ENCODE measurements at regions not wholly inside any gene's neighbourhood (a gene's known extent, or its start where the extent isn't known, plus 50 kb on each side); places are given as distances from the start of the nearest gene placed in this dataset.
A peak's percentile ranks its signal among the peaks of the same experiment; 100 is the strongest.

DNA sequence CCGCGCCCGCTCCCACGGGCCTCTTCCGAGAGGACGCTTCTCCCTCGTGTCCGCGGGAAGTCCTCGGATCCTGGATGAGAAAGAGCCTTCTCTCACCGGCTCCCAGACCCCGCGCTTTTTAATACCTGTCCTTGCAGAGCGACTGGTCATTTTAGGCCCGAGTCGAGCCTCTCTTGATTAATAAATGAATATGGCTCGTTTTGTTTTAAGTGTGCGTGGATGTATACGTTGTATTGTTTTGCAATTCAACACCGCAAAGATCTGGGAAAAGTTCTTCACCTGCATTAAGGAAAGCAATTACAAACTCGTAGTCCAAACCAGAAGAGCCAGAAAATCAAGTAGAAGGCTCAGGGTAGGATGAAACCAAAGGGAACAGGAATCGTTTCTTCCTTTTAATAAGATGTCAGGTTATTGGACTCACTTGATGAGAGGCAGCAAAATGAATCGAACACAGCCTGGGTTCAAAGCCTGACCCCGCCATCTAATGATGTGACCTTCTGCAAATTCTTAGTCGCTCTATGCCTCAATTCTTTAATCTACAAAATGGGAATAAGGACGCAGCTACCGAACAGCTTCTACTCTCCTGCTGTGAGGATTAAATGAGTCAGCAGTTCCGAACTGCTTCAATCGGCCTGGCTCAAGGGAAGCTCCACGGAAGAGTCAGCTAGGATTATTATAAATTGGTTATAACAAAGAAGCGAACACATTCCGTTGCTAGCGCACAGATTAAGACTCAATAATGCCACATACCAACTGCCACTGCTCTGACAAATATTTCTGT lies 277.8 kb upstream of the NEBL start:
- H3K4me3 ChIP-seq (ENCODE audit: insufficient read depth, low read length) = no peak overlapping the region
- TF ChIP-seq, protein P1, sequence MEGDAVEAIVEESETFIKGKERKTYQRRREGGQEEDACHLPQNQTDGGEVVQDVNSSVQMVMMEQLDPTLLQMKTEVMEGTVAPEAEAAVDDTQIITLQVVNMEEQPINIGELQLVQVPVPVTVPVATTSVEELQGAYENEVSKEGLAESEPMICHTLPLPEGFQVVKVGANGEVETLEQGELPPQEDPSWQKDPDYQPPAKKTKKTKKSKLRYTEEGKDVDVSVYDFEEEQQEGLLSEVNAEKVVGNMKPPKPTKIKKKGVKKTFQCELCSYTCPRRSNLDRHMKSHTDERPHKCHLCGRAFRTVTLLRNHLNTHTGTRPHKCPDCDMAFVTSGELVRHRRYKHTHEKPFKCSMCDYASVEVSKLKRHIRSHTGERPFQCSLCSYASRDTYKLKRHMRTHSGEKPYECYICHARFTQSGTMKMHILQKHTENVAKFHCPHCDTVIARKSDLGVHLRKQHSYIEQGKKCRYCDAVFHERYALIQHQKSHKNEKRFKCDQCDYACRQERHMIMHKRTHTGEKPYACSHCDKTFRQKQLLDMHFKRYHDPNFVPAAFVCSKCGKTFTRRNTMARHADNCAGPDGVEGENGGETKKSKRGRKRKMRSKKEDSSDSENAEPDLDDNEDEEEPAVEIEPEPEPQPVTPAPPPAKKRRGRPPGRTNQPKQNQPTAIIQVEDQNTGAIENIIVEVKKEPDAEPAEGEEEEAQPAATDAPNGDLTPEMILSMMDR (IDR thresholded peaks at IDR 0.05; ENCODE audit: extremely low read depth, low read depth, low read length) = no peak
- DNase-seq (ENCODE audit: insufficient read length, low spot score, missing footprints) = no peak
- no peak overlapping the region for H3K27ac ChIP-seq (ENCODE audit: low read depth, low read length)
- no peaks in the 10 kb centered on the region for H3K79me2 ChIP-seq (ENCODE audit: insufficient read depth, low read length)
- no peaks in the 10 kb centered on the region for H3K4me1 ChIP-seq (ENCODE audit: insufficient read depth, low read length)
- no peaks in the 10 kb centered on the region for H4K20me1 ChIP-seq (ENCODE audit: insufficient read depth, low read length)
- no peaks in the 10 kb centered on the region for H3K36me3 ChIP-seq (ENCODE audit: insufficient read depth, low read length)
- H3K27me3 ChIP-seq (ENCODE audit: insufficient read depth, low read length) = peaks cover 23% of the 10 kb centered on the region
- H3K9me3 ChIP-seq (ENCODE audit: low read depth, low read length) = no peaks in the 10 kb centered on the region
- H2AFZ ChIP-seq (ENCODE audit: low read length) = no peak overlapping the region
- no peak overlapping the region for H3K4me2 ChIP-seq (ENCODE audit: insufficient read depth, low read length)

DNA sequence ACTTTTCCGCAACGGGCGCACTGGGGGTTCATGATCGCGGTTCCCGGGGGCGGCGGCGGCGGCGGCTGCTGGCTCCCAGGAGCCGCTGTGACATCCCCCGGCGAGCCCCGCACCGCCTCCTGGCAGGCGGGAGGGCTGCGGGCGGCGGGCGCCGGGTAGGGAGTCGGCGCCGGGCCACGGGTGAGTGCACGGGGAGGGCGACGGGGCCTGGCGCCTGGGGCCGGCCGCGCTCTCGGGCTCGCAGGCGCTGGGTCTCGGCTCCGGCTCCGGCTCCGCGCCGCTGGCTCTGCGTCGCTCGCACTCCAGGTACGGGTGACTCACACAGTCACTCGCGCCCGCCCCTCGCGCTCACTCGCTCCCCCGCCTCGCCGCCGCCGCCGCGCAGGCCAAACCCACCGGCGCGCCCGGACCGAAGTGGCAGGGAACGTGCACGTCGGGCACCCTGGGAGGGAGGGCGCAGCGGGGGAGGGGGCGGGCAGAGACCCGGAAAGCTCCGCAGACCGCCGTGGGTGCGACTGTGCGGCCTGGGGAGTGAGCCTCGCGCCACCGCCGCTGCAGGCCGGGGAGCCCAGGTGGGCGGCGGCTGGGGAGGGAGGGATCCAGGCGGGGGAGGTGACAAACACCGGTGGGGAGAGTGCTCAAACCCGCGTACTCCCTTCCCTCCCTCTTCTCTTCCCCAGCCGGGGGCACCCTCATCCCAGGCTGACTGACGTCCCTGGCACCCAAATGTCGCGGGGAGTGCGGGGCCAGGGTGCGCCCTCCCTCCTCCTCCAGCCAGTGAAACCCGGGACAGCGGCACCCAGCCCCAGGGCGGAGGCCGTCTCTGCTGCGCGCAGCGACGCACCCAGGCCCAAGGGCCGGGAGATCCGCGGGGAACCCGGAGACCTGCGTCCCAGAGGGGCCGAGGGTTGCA lies 276.9 kb upstream of the NEBL start:
- H3K27ac ChIP-seq (ENCODE audit: low read depth, low read length) = no peak overlapping the region
- no peak overlapping the region for H2AFZ ChIP-seq (ENCODE audit: low read length)
- TF ChIP-seq, protein P1 (IDR thresholded peaks at IDR 0.05; ENCODE audit: extremely low read depth, low read depth, low read length) = no peak
- peak; percentile 74 for DNase-seq (ENCODE audit: insufficient read length, low spot score, missing footprints)
- H3K27me3 ChIP-seq (ENCODE audit: insufficient read depth, low read length) = peaks cover 23% of the 10 kb centered on the region
- no peaks in the 10 kb centered on the region for H3K36me3 ChIP-seq (ENCODE audit: insufficient read depth, low read length)
- no peaks in the 10 kb centered on the region for H3K79me2 ChIP-seq (ENCODE audit: insufficient read depth, low read length)
- no peaks in the 10 kb centered on the region for H3K4me1 ChIP-seq (ENCODE audit: insufficient read depth, low read length)
- H3K9me3 ChIP-seq (ENCODE audit: low read depth, low read length) = no peaks in the 10 kb centered on the region
- H3K4me2 ChIP-seq (ENCODE audit: insufficient read depth, low read length) = peak overlapping the region; percentile 36
- no peaks in the 10 kb centered on the region for H4K20me1 ChIP-seq (ENCODE audit: insufficient read depth, low read length)
- H3K4me3 ChIP-seq (ENCODE audit: insufficient read depth, low read length) = peak overlapping the region; percentile 13

DNA sequence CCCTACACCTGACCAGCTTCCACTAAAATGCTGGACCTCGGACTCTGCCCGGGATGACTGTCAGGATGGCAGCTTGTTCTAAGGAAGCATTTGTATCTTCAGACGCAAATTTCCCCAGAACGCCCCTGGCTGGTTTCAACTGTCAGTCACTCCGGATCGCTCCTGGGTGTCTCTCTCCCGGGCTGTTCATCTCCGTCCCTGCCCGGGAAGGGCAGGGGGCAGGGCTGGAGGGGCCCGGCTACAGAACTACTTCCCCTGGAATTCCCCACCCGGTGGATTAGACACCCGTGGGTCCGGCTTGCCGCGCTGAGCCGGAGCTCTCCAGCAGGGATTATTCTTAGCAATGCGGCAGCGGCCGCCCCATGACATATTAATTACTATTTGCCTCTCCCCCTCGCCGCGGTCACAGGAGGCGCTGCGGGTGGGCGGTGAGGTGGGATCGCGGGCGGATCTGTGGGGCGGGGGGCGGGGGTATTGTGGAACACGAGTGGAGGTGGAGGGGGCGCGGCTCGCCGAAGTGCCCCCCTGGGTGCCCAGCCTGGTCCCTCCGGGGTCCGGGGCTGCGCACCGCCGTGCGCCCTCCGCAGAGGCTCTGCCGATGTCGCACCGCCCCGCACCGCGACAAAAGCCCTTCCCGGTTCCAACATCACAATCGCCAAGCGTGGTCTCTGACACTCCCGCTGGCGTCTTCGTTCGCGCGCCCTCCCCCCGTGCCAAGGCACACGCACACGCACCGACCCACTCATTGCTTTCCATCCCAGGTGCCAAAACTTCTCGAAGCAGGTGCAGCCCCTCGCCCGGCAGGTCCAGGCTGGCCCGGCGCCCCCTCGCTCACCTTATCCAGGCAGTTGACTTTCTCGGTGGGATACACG lies 276.1 kb upstream of the NEBL start:
- DNase-seq (ENCODE audit: insufficient read length, low spot score, missing footprints) = peak; percentile 63
- peak overlapping the region; percentile 28 for H3K4me3 ChIP-seq (ENCODE audit: insufficient read depth, low read length)
- H3K4me1 ChIP-seq (ENCODE audit: insufficient read depth, low read length) = no peaks in the 10 kb centered on the region
- no peak overlapping the region for H3K27ac ChIP-seq (ENCODE audit: low read depth, low read length)
- H3K4me2 ChIP-seq (ENCODE audit: insufficient read depth, low read length) = peak overlapping the region; percentile 36
- TF ChIP-seq, protein P1 (IDR thresholded peaks at IDR 0.05; ENCODE audit: extremely low read depth, low read depth, low read length) = no peak
- no peaks in the 10 kb centered on the region for H4K20me1 ChIP-seq (ENCODE audit: insufficient read depth, low read length)
- H3K79me2 ChIP-seq (ENCODE audit: insufficient read depth, low read length) = no peaks in the 10 kb centered on the region
- H2AFZ ChIP-seq (ENCODE audit: low read length) = no peak overlapping the region
- H3K27me3 ChIP-seq (ENCODE audit: insufficient read depth, low read length) = peaks cover 23% of the 10 kb centered on the region
- no peaks in the 10 kb centered on the region for H3K36me3 ChIP-seq (ENCODE audit: insufficient read depth, low read length)
- no peaks in the 10 kb centered on the region for H3K9me3 ChIP-seq (ENCODE audit: low read depth, low read length)
